Transverse colon (tissue), 4 donors: ENCODE measurements at regions not wholly inside any gene's neighbourhood (a gene's known extent, or its start where the extent isn't known, plus 50 kb on each side); places are given as distances from the start of the nearest gene placed in this dataset.

Source experiments
- CTCF ChIP-seq, 5 experiments: fragments of 200-600 bp in 3 of 5; fragments of 450-650 bp in 2 of 5; sonication (generic) in 3 of 5; IDR thresholded peaks; 1 replicate in 2 of 5; 2 replicates in 3 of 5; pipeline ENCODE4 v1.5.1; 2016 to 2017; ENCODE audit warnings: antibody characterized with exemption in 5 of 5, inconsistent platforms in 3 of 5, mild to moderate bottlenecking in 2 of 5, moderate library complexity in 1 of 5
- EP300 ChIP-seq: sonication (generic); formaldehyde crosslinking; IDR thresholded peaks from one replicate; pipeline ENCODE4 v1.6.1; 2017; ENCODE audit warnings: antibody characterized with exemption, low read depth
- POLR2AphosphoS5 ChIP-seq, 3 donors: sonication (generic); formaldehyde crosslinking; IDR thresholded peaks; one replicate each; pipeline ENCODE4 v1.6.1; 2016; ENCODE audit warnings: antibody characterized with exemption in 3 of 3

GRCh38 chr10:23535381-23535780 lies 96.5 kb downstream of the OTUD1 start:
- TF ChIP-seq CTCF (IDR thresholded peaks at IDR 0.05) (no peak), EP300 (no peak), POLR2AphosphoS5 (IDR thresholded peaks at IDR 0.05) (no peak)
